HEK293T (cell line): ENCODE measurements at regions not wholly inside any gene's neighbourhood (a gene's known extent, or its start where the extent isn't known, plus 50 kb on each side); places are given as distances from the start of the nearest gene placed in this dataset.
"Not testable (repeated sequence)": the region's sequence is repeated elsewhere in the genome, so short reads cannot be mapped to it uniquely, and the experiment has no call there.

Experiments used
- HDGF ChIP-seq: fragments of 450-650 bp; IDR thresholded peaks from 2 replicates; pipeline ENCODE4 v1.6.1; 2017; ENCODE audit warnings: antibody characterized with exemption, borderline replicate concordance
- SP1 ChIP-seq: fragments of 450-650 bp; IDR thresholded peaks from 2 replicates; pipeline ENCODE4 v1.6.1; 2017

DNA sequence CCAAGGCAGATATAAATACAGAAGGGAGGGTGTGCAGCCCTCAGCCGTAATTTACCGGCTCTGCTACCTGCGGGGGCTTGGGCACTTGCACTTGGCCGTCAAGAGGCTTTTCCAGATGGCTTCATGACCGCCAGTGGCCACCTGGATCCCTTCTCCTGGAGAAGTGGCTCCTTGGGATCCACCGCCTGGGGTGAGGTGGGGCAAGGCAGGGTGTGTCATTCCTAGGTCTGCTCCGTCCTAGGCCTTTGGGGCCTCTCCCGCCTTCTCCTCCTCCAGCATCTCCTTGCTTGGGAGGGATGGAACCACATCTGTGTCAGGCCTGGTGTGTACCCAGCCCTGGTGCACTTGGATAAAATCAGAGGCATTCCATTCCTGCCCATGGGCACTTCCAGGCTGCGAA lies 80.8 kb upstream of the GOLGA6L4 start:
- TF ChIP-seq SP1, HDGF: not testable (repeated sequence)
